ENCODE measurements at regions not wholly inside any gene's neighbourhood (a gene's known extent, or its start where the extent isn't known, plus 50 kb on each side); places are given as distances from the start of the nearest gene placed in this dataset.

- Histone ChIP-seq H4K8ac (ENCODE audit: low read depth in 2 of 2, low read length in 2 of 2) (no peak overlapping the region), H2BK120ac (ENCODE audit: low read depth, low read length) (no peak overlapping the region), H4K5ac (ENCODE audit: low read depth, low read length) (no peak overlapping the region), H3K4ac (ENCODE audit: low read depth, low read length) (no peak overlapping the region), H3K4me1 (ENCODE audit: control insufficient read depth, insufficient read depth, low read length) (no peaks in the 10 kb centered on the region), H3K36me3 (ENCODE audit: control insufficient read depth, insufficient read depth, low read length) (no peaks in the 10 kb centered on the region), H3K79me1 (ENCODE audit: low read depth in 1 of 2, low read length in 2 of 2) (no peaks in the 10 kb centered on the region), H3K18ac (ENCODE audit: low read depth, low read length) (no peak overlapping the region), H2BK15ac (ENCODE audit: low read depth, low read length) (no peak overlapping the region), H4K20me1 (ENCODE audit: insufficient read depth, low read length) (no peaks in the 10 kb centered on the region), H3K9ac (ENCODE audit: low read depth, low read length) (no peak overlapping the region), H2AFZ (replicated peaks; ENCODE audit: low read length, poor library complexity) (no peak overlapping the region), H2AK9ac (replicated peaks; ENCODE audit: low read depth, low read length, poor library complexity) (no peak overlapping the region), H3K14ac (replicated peaks; ENCODE audit: low read depth, low read length) (no peak overlapping the region), H2BK20ac (ENCODE audit: low read depth, low read length) (no peak overlapping the region), H3K27ac (ENCODE audit: insufficient read depth, low read length) (no peak overlapping the region), H2AK5ac (ENCODE audit: low read depth, low read length) (no peak overlapping the region), H3K4me2 (ENCODE audit: low read depth, low read length) (no peak overlapping the region), H3K9me1 (ENCODE audit: insufficient read depth, low read length) (no peaks in the 10 kb centered on the region), H3K27me3 (ENCODE audit: control insufficient read depth, insufficient read depth, low read length) (no peaks in the 10 kb centered on the region), H3K56ac (ENCODE audit: extremely low read depth, insufficient read depth, low read length) (no peak overlapping the region), H3K9me3 (ENCODE audit: control insufficient read depth, insufficient read depth, low read length) (no peaks in the 10 kb centered on the region), H3K4me3 (ENCODE audit: insufficient read depth, low read depth, low read length) (no peak overlapping the region), H4K91ac (ENCODE audit: insufficient read depth, low read depth, low read length) (no peak overlapping the region), H3K23ac (ENCODE audit: low read depth, low read length) (no peak overlapping the region), H2BK5ac (ENCODE audit: low read depth, low read length, poor library complexity, severe bottlenecking) (no peak overlapping the region)
- ChIA-PET CTCF (no interaction called here), POLR2A (ENCODE audit: unreplicated experiment) (no interaction called here)
- intact Hi-C loops (cut with micrococcal nuclease): no loop called here
- dilution Hi-C loops (cut with HindIII; ENCODE audit: low sequenced_read_pairs, unreplicated experiment): no loop called here
- no peak for DNase-seq
- no peak for ATAC-seq (ENCODE audit: low read depth)
- in situ Hi-C loops (cut with MboI; ENCODE audit: low sequenced_read_pairs): no loop called here
- WGBS, 2 experiments (ENCODE audit: extremely low coverage in 2 of 2, insufficient read length in 1 of 2): 80% methylated on average over 1 of the region's 2 CpGs; no CpG with 5 or more reads in 1 of the 2 experiments
- BruUV-seq (replicated peaks): no TSS peak
- TF ChIP-seq FOS (IDR thresholded peaks at IDR 0.05; ENCODE audit: low read depth, low read length) (no peak), ELK1 (IDR thresholded peaks at IDR 0.05; ENCODE audit: borderline replicate concordance, low read depth, low read length) (no peak), RFX5 (IDR thresholded peaks at IDR 0.05; ENCODE audit: low read depth, low read length) (no peak), MAFK (IDR thresholded peaks at IDR 0.05; ENCODE audit: low read depth, low read length) (no peak), CEBPB (IDR thresholded peaks at IDR 0.05; ENCODE audit: low read depth, low read length) (no peak), SMC3 (IDR thresholded peaks at IDR 0.05; ENCODE audit: low read depth, low read length) (no peak), POLR2A (IDR thresholded peaks at IDR 0.05; ENCODE audit: low read depth, low read length) (no peak), RAD21 (IDR thresholded peaks at IDR 0.05; ENCODE audit: low read length) (no peak), BHLHE40 (IDR thresholded peaks at IDR 0.05; ENCODE audit: low read depth, low read length) (no peak), CTCF (conservative IDR thresholded peaks at IDR 0.05; ENCODE audit: low read depth, low read length) (no peak), MAZ (IDR thresholded peaks at IDR 0.05; ENCODE audit: borderline replicate concordance, low read depth, low read length) (no peak), NFE2L2 (IDR thresholded peaks at IDR 0.05; ENCODE audit: low read depth, low read length) (no peak)
These were observed 75.3 kb downstream of the KIF4B start for GRCh38 chr5:155088811-155089210.
